HPDE6-E6E7 (cell line): ENCODE measurements at regions not wholly inside any gene's neighbourhood (a gene's known extent, or its start where the extent isn't known, plus 50 kb on each side); places are given as distances from the start of the nearest gene placed in this dataset.

ENCODE experiments used
- DNase-seq: peaks from one replicate; pipeline ENCODE4 v3.0.0; 2011; ENCODE audit warnings: missing footprints; ENCODE audit errors: extremely low spot score

- no peak for DNase-seq
Observed at GRCh38 chr1:81097860-81098259, 702.9 kb upstream of the ADGRL2 start.

DNA sequence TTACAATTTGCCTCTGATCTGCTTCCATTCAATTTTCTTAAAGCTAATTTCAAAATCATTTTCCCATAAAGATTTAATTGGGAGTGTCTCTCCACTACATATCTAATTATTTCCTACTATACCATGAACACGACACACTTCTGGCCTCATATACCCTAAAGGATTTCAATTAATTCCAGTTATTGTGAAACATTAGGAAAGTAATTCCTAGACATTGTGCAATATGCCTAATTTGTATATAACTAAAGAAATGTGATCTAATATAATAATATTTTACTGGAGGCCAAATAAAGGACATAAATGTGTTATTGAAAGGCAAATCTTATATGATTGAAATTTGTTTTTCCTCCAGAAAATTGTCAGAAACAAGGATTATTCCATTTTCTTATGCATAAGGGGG is 727.2 kb upstream of the ADGRL2 start:
- DNase-seq = no peak

DNA sequence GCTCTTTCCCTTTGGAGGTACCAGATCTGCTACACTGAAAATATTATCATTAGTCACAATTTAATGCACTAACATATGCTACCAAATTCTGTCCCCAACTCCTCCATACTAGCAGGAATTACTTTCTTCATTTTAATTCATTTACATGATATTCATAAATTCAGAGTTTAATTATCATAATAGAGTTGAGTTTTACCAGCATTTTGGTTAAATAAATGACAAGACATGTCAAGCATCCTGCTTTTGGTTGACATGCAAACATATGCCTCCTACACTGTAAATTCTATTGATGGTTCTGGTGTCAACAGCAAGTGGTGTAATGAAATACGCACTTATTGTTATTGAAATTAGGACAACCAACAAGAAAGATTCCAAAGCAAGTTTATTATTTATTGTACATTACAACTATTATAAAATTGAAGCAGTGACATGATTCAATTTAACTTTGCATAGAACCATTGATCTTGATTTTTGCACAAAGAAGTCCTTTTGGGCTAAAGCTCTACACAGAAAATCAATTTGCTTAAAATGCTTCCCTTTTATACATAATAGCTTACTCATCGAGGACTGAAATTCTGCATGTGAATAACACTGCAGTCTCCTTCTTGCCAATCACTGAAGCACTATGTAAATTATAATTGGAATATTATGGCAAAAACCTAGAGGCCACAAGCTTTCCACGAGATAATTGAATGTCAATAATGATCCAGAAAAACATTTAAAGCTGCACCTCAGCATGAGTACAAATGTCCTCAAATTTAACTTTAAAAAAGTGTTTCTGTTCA is 728.6 kb upstream of the ADGRL2 start:
- no peak for DNase-seq

DNA sequence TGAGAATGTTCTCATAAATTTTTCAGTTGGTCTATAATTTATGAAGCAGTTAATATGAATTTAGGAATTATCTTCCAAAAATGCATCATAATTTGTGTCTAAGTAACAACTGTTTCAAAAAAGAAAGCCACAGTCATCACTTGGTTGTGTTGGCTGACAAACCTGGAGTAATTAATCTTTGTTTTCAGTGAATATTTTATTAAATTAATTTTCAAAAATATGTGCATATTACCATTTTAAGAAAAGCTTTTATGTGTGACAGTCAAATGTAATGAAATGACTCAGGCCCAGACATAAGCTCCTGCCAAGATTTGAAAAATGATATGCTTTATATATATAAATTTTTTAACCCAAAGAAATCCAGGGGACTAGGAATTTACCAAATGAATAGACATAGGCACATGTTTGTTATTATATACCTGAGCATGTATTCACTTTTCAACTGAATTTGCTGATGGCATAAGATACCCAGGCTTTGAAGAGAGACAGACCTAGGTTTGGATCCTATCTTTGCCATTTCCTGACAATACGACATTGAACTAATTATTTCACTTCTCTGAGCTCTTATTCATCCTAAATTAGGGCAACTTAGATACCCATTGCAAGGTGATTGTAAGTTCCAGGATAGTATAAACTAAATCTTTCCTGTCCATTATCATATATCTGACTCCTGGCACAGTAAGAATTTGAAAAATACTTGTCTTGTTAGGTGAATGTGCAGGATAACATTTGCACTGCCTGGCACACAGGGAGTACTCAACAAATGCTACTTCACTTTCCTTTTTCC is 729.5 kb upstream of the ADGRL2 start:
- DNase-seq = no peak

- no peak for DNase-seq
Observed at GRCh38 chr1:81069856-81070255, 730.9 kb upstream of the ADGRL2 start.

DNA sequence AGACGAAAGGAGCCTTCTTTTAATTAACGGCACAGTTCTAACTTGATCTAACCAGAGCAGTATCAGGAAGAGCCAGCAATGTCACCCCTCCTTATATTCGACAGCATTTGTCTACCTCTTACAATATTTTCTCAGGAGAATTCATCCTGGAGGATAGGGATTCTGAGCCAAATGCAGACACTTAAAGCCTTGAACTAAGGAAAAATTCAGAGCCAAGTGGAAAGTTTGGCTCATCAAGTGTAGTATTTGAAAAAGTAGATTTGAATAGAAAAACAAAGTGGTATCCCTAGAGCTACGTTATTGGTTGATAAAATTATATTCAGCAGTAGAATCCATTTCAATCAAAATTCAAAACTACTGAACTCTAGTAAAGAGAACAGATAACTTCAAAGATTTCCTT is 732.0 kb upstream of the ADGRL2 start:
- no peak for DNase-seq

DNA sequence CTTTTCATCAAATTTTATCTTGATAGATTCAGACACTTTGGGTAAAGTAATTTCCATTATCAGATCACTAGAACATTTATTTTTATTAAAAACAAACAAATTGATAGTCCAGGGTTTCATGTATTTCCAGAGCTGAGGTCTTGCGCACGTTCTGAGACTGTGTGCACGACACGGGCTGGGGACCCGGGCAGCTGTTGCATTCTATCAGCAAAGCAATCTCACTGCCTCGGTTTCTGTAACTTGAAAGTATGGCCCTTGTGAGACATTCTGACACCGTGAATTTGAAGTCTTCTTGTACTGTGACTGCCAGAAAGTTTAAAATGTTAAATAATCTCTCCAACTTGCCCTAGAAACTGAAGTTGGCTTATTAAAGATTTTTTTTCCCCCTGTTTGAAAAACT is 746.9 kb upstream of the ADGRL2 start:
- DNase-seq = no peak

GRCh38 chr1:81052162-81052561 is 748.6 kb upstream of the ADGRL2 start:
- no peak for DNase-seq

DNA sequence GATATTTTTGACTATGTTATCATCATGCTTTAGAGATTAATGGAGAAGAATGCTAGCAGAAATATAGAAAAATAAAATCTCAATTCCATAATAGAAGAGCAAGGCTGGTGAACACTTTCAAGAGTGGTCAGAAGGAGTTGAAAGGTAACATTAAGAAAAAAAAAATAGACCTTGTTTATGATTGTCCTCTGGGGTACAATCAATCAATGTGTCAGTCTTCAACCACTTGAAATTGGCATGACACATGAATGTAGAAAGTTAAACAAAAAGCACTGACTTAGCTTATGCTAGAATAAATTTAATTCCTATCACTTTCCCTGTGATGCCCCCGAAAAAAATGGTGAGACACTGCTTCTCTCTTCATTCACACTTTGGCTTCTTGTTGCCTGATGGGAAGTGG is 750.3 kb upstream of the ADGRL2 start:
- no peak for DNase-seq

DNA sequence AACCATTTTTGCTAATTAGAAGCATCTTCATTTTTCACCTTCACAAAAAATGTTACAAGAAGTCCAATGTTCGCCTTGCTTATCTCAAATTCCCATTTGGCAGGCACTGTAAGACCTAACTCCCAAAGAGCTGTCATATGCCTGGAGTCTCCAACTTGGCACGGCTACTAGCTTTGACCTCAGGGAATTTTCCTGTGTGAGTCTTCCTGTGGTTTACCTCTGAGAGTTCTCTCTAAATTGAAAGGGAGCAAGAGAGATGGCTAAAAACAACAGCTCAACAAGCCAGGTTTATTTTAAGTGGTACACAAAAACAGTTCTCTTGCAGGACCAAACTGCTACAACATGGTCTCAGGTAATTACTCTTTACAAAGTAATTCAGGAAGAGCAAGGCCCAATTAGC is 756.0 kb upstream of the ADGRL2 start:
- DNase-seq = no peak

- DNase-seq = no peak
Observed at GRCh38 chr1:81042225-81042624, 758.5 kb upstream of the ADGRL2 start.

DNA sequence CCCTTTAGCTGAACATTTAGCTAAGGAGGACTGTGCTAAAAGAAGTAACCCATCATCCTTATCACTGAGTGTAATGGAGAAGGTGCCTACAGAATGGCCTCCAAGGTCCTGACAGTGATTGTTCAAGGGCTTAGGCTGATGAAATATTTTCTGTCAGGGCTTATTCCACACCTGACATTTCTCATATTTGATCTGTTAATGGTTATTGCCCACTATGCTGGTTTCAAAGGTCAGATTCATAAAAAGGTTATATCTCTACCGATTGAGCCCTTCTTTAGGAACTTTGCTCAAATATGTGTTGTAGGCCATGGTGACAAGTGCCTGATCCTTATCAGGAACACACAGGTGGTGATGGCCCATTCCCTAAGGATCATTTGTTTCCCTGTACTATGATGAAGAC is 766.4 kb upstream of the ADGRL2 start:
- DNase-seq = no peak

DNA sequence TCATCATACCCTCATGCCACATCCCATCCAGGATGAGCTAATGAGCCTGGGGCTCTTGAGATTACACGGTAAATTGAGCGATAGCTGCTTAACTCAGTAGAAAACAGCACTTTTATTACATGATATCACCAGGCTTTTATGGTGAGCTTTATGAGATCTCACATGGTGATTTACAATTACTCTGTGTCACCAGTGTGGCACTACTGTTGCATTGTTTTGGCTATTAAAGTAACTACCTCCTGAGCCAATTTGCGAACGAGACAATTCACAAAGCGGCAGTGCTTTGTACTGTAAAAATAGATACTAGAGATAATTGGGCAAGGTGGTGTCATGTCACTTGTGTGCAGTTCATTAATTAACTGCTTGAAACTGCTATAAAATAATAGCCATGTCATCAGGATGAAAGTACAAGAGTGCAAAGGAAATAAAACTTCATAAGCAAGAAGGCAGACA is 767.7 kb upstream of the ADGRL2 start:
- DNase-seq = no peak

DNA sequence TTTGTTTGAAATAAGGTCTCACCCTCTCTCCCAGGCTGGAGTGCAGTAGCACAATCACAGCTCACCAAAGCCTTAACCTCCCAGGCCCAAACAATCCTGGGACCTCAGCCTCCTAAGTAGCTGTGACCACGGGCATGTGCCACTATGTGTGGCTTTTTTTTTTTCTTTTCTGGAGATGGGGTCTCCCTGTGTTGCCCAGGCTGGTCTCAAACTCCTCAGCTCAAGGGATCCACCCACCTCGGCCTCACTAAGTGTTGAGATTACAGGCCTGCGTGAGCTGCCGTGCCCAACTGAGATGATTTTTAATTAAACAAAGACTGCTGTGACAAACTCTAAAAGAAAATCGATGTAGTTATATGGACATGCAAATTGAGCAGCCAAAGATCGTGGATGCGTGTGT is 768.4 kb upstream of the ADGRL2 start:
- DNase-seq = no peak

GRCh38 chr1:81030441-81030840 is 770.3 kb upstream of the ADGRL2 start:
- DNase-seq = no peak

DNA sequence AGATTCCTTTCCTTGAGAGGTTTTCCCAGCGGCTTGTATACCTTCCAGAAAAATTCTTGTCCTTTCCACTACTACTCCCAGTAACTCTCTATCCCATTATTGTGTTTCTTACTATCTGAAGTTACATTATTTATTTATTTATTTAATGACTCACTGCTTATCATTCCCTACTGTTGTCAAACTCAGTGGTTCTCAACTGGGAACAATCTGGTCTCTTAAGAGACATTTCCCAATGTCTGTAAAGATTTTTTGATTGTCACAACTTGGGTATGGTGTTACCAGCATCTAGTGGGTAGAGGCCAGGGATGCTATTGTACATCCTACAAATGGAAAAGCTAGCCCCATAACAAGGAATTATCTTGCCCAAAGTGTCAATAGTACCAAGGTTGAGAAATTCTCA is 771.5 kb upstream of the ADGRL2 start:
- DNase-seq = no peak

GRCh38 chr1:81023187-81023724 is 777.5 kb upstream of the ADGRL2 start:
- no peak for DNase-seq

- DNase-seq = no peak
Observed at GRCh38 chr1:81021134-81021533, 779.6 kb upstream of the ADGRL2 start.

GRCh38 chr1:81020506-81020905 is 780.2 kb upstream of the ADGRL2 start:
- DNase-seq = no peak

- no peak for DNase-seq
Observed at GRCh38 chr1:81010126-81010525, 790.6 kb upstream of the ADGRL2 start.

DNA sequence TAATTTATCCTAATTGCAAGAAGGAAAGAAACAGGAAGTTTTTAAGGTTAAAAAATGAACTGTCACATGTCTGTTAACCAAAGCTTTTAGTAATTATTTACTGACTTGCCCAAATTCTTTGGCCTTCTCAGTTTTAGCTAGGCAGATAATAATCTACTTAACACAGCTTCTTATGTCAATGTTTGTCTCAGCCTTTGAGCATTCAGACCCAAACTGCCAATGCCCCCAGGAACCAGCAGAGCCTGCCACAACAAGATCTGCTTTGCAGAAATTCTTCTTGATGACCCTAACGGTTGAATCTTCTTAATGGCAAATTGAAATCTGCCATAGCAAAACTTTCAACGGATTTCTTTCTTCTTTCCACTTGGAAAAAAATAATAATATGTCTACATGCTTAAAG is 792.4 kb upstream of the ADGRL2 start:
- DNase-seq = no peak

- DNase-seq = no peak
Observed at GRCh38 chr1:81007024-81007423, 793.7 kb upstream of the ADGRL2 start.

GRCh38 chr1:81006502-81006901 is 794.2 kb upstream of the ADGRL2 start:
- DNase-seq = no peak
